K562 (cell line): ENCODE measurements at regions not wholly inside any gene's neighbourhood (a gene's known extent, or its start where the extent isn't known, plus 50 kb on each side); places are given as distances from the start of the nearest gene placed in this dataset.

Source experiments
- ATAC-seq: fragments of 200-7000 bp; cut with Tn5 transposase; 3 replicates; pipeline ENCODE4 v1.9.1; 2020; ENCODE audit warnings: moderate library complexity
- BruUV-seq: library from RNA; stranded (reverse); fragments of 400-500 nt; replicated peaks from 2 replicates; lab custom pipeline; 2021; lab: Mats Ljungman, UMichigan
- CTCF ChIA-PET: fragments of 300-600 bp; formaldehyde crosslinking; extraction: SDS; loops from one replicate; lab custom pipeline; 2021; ENCODE audit warnings: low intra/inter-chr PET ratio; lab: Yijun Ruan, JAX
- POLR2A ChIA-PET: fragments of 300-600, 350-650 bp; sonication (Branson Sonifier 250); formaldehyde crosslinking; extraction: SDS; loops from one replicate; lab custom pipeline; 2021; ENCODE audit warnings: antibody characterized with exemption, inconsistent platforms; lab: Yijun Ruan, JAX
- DNase-seq, 4 experiments: peaks; one replicate each; pipeline versions ENCODE4 v3.0.0 to v3.0.0-alpha.2; 2011 to 2018; ENCODE audit warnings: low spot score in 3 of 4, mixed read lengths in 3 of 4; ENCODE audit errors: extremely low read depth in 1 of 4
- FAIRE-seq: peaks from 2 replicates; lab custom pipeline; 2011; peaks lifted over from hg19 to GRCh38; lab: Jason Lieb, UNC
- H2AFZ ChIP-seq: 2 replicates; pipeline ENCODE4 v1.6.0; 2011; ENCODE audit warnings: low read depth, low read length, control low read depth, inconsistent platforms
- H3K27ac ChIP-seq: fragments of 200-600 bp; 3 replicates; pipeline ENCODE4 v1.8.0; 2011; ENCODE audit warnings: low read depth, mild to moderate bottlenecking, control low read depth, inconsistent platforms, low read length, moderate library complexity, mixed read lengths; ENCODE audit errors: extremely low read depth
- H3K27me3 ChIP-seq, 2 experiments: fragments of 300-600 bp in 1 of 2; 2 replicates in 1 of 2; 3 replicates in 1 of 2; pipeline versions ENCODE4 v1.6.0 to v1.8.0; 2011; ENCODE audit warnings: inconsistent platforms in 2 of 2, low read length in 2 of 2, mild to moderate bottlenecking in 1 of 2, mixed read lengths in 1 of 2, moderate library complexity in 1 of 2; ENCODE audit not compliant: control insufficient read depth in 2 of 2, insufficient read depth in 2 of 2
- H3K36me3 ChIP-seq: fragments of 300-600 bp; 3 replicates; pipeline ENCODE4 v1.8.0; 2011; ENCODE audit warnings: mild to moderate bottlenecking, low read length, inconsistent platforms; ENCODE audit not compliant: control insufficient read depth, insufficient read depth
- H3K4me1 ChIP-seq, 2 experiments: fragments of 200-600 bp in 1 of 2; replicated peaks in 1 of 2; 2 replicates in 1 of 2; 3 replicates in 1 of 2; pipeline versions ENCODE4 v1.5.1 to v1.8.0; 2011; ENCODE audit warnings: inconsistent platforms in 2 of 2, low read length in 2 of 2, mild to moderate bottlenecking in 1 of 2, mixed read lengths in 1 of 2, moderate library complexity in 1 of 2; ENCODE audit not compliant: control insufficient read depth in 2 of 2, insufficient read depth in 2 of 2
- H3K4me2 ChIP-seq: 2 replicates; pipeline ENCODE4 v1.6.1; 2011; ENCODE audit warnings: low read length, control low read depth, inconsistent platforms, mixed read lengths; ENCODE audit not compliant: insufficient read depth
- H3K4me3 ChIP-seq: fragments of 200-600 bp; sonication (generic), shearing (Covaris generic); 2 replicates; pipeline ENCODE4 v1.5.1; 2016; ENCODE audit warnings: control low read depth, inconsistent platforms
- H3K79me2 ChIP-seq: fragments of 200-600 bp; 3 replicates; pipeline ENCODE4 v1.8.0; 2011; ENCODE audit warnings: low read length, inconsistent platforms; ENCODE audit not compliant: control insufficient read depth, insufficient read depth
- H3K9ac ChIP-seq, 2 experiments: 2 replicates each; pipeline versions ENCODE4 v1.6.0 to v1.6.1; 2011; ENCODE audit warnings: low read depth in 2 of 2, low read length in 2 of 2, control low read depth in 1 of 2, inconsistent platforms in 1 of 2, mild to moderate bottlenecking in 1 of 2, mixed read lengths in 1 of 2; ENCODE audit not compliant: insufficient read depth in 1 of 2
- H3K9me1 ChIP-seq: one replicate; pipeline ENCODE4 v1.6.0; 2011; ENCODE audit warnings: inconsistent platforms, mild to moderate bottlenecking, low read length, moderate library complexity; ENCODE audit not compliant: control insufficient read depth, insufficient read depth
- H3K9me3 ChIP-seq: replicated peaks from 2 replicates; pipeline ENCODE4 v1.5.1; 2011; ENCODE audit warnings: low read depth, low read length, inconsistent platforms; ENCODE audit not compliant: control insufficient read depth, insufficient read depth
- H4K20me1 ChIP-seq: replicated peaks from 2 replicates; pipeline ENCODE4 v1.6.1; 2011; ENCODE audit warnings: low read length, inconsistent platforms, mixed read lengths; ENCODE audit not compliant: control insufficient read depth, insufficient read depth
- ARID2 ChIP-seq: fragments of 450-650 bp; IDR thresholded peaks from 2 replicates; pipeline ENCODE4 v1.6.1; 2017; ENCODE audit warnings: antibody characterized with exemption, mild to moderate bottlenecking
- CBFA2T2 ChIP-seq: fragments of 450-650 bp; conservative IDR thresholded peaks from 2 replicates; pipeline ENCODE4 v1.6.1; 2017; ENCODE audit warnings: mild to moderate bottlenecking
- CBFB ChIP-seq: sonication (generic); formaldehyde crosslinking; IDR thresholded peaks from 2 replicates; pipeline ENCODE4 v1.4.0; 2020; ENCODE audit warnings: mild to moderate bottlenecking, missing genetic modification reagents
- CBX2 ChIP-seq: fragments of 200-600 bp; sonication (generic); IDR thresholded peaks from one replicate; pipeline ENCODE4 v1.6.1; 2012; ENCODE audit warnings: mild to moderate bottlenecking, low read length, inconsistent platforms; ENCODE audit not compliant: insufficient read depth, poor library complexity, severe bottlenecking
- DACH1 ChIP-seq: fragments of 450-650 bp; IDR thresholded peaks from 2 replicates; pipeline ENCODE4 v1.6.1; 2018; ENCODE audit not compliant: partially characterized antibody
- DIDO1 ChIP-seq: fragments of 450-650 bp; IDR thresholded peaks from 2 replicates; pipeline ENCODE4 v1.6.1; 2016; ENCODE audit warnings: low read depth, missing biosample characterization, missing genetic modification characterization
- EHMT2 ChIP-seq: fragments of 450-650 bp; IDR thresholded peaks from 2 replicates; pipeline ENCODE4 v1.6.1; 2018; ENCODE audit warnings: antibody characterized with exemption
- HNRNPK ChIP-seq: fragments of 200-400 bp; formaldehyde crosslinking; IDR thresholded peaks from one replicate; pipeline ENCODE4 v1.6.1; 2018; ENCODE audit warnings: mild to moderate bottlenecking, low read depth, low read length; ENCODE audit not compliant: poor library complexity, severe bottlenecking
- MIER1 ChIP-seq: fragments of 450-650 bp; IDR thresholded peaks from 2 replicates; pipeline ENCODE4 v1.6.1; 2016; ENCODE audit warnings: antibody characterized with exemption, mild to moderate bottlenecking, low read depth
- TAF7 ChIP-seq: fragments of 450-650 bp; IDR thresholded peaks from 2 replicates; pipeline ENCODE4 v1.6.1; 2016; ENCODE audit warnings: missing genetic modification characterization, missing compliant biosample characterization
- WGBS: fragments of 100-300 bp; shearing (Covaris generic); methylation state at CpG from one replicate; pipeline ENCODE4 v1.1.6; 2016; ENCODE audit warnings: low coverage, mixed read lengths; ENCODE audit not compliant: insufficient coverage; ENCODE audit errors: missing lambda C conversion rate; 5-methylcytosine and 5-hydroxymethylcytosine counted together
- in situ Hi-C: fragments of 300-500 bp; cut with MboI; formaldehyde crosslinking; loops from 4 replicates; pipeline ENCODE4 v1.15.0; 2018; ENCODE audit warnings: inconsistent platforms, mixed read lengths
- intact Hi-C: fragments of 100-400 bp; cut with micrococcal nuclease; formaldehyde crosslinking; loops from 2 replicates; pipeline ENCODE4 v1.14.2; 2022
- TF ChIP-seq, protein P1 (sequence below): sonication (generic); formaldehyde crosslinking; IDR thresholded peaks from 2 replicates; pipeline ENCODE4 v1.8.1; 2023; ENCODE audit warnings: mild to moderate bottlenecking, missing genetic modification reagents

DNA sequence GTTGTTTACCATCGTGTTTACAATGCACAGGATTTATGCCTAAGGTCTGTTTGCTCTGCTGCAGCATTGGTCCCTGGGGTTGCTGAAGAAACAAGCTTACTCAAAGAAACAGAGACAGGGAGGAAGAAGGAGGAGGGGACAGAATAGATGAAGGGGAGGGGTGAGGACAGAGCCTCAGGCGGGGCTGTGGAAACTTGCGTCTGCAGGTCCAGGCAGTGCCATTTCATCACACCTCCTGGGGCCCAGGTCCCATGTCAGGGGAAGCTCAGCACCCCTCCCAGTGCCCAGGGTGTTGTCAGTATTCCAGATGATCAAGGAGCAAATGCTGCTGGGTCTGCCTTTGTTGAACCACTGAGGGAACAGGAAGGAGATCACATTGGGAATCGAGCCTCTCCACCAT lies 1406.8 kb downstream of the TBC1D22A start:
- Histone ChIP-seq H4K20me1 (no peaks in the 10 kb centered on the region), H3K79me2 (no peaks in the 10 kb centered on the region), H2AFZ (no peak overlapping the region), H3K9me1 (no peaks in the 10 kb centered on the region), H3K4me1 (no peaks in the 10 kb centered on the region), H3K27ac (no peak overlapping the region), H3K4me3 (no peak overlapping the region), H3K36me3 (no peaks in the 10 kb centered on the region), H3K27me3 (no peaks in the 10 kb centered on the region), H3K9ac (no peak overlapping the region), H3K9me3 (no peaks in the 10 kb centered on the region), H3K4me2 (no peak overlapping the region)
- no peak for TF ChIP-seq CBX2
- TF ChIP-seq ARID2 = no peak
- no peak for TF ChIP-seq DIDO1
- TF ChIP-seq, protein P1, sequence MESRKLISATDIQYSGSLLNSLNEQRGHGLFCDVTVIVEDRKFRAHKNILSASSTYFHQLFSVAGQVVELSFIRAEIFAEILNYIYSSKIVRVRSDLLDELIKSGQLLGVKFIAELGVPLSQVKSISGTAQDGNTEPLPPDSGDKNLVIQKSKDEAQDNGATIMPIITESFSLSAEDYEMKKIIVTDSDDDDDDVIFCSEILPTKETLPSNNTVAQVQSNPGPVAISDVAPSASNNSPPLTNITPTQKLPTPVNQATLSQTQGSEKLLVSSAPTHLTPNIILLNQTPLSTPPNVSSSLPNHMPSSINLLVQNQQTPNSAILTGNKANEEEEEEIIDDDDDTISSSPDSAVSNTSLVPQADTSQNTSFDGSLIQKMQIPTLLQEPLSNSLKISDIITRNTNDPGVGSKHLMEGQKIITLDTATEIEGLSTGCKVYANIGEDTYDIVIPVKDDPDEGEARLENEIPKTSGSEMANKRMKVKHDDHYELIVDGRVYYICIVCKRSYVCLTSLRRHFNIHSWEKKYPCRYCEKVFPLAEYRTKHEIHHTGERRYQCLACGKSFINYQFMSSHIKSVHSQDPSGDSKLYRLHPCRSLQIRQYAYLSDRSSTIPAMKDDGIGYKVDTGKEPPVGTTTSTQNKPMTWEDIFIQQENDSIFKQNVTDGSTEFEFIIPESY (CRISPR knock-in tag) = no peak
- TF ChIP-seq CBFA2T2 = no peak
- ChIA-PET POLR2A (no interaction called here), CTCF (no interaction called here)
- in situ Hi-C loops = no loop called here
- FAIRE-seq (no peak), ATAC-seq (no peak), DNase-seq (no peak)
- WGBS = 0% methylated on average over 2 of the region's 4 CpGs
- BruUV-seq = no TSS peak
- intact Hi-C loops = no loop called here

GRCh38 chr22:48167238-48167637 lies 1404.8 kb downstream of the TBC1D22A start:
- BruUV-seq = no TSS peak
- 0% methylated on average over 6 of the region's 6 CpGs for WGBS
- TF ChIP-seq DACH1 = no peak
- no peak for TF ChIP-seq HNRNPK
- no peak for TF ChIP-seq TAF7 (tag)
- no peak for TF ChIP-seq CBFB (CRISPR knock-in tag)
- TF ChIP-seq MIER1 = peak; percentile 63; the same call in 1 of the 2 replicates
- TF ChIP-seq EHMT2 = peak; percentile 77

More at GRCh38 chr22:48167238-48167637, 1404.8 kb downstream of the TBC1D22A start:
- ATAC-seq = no peak
- H4K20me1 ChIP-seq = no peaks in the 10 kb centered on the region
- POLR2A ChIA-PET = interaction anchor here (0.8 kb wide), 1 partner anchor 1042 kb away, joined by 3 read pairs; no protein-coding TSS in a partner anchor
- CTCF ChIA-PET = no interaction called here
- no peaks in the 10 kb centered on the region for H3K9me1 ChIP-seq
- no peaks in the 10 kb centered on the region for H3K9me3 ChIP-seq
- no peak overlapping the region for H3K9ac ChIP-seq
- intact Hi-C loops = no loop called here
- H3K36me3 ChIP-seq = no peaks in the 10 kb centered on the region
- in situ Hi-C loops = no loop called here
- H3K4me2 ChIP-seq = no peak overlapping the region
- no peaks in the 10 kb centered on the region for H3K79me2 ChIP-seq
- DNase-seq = peak; percentile 8 to 17 (median 13)
- no peaks in the 10 kb centered on the region for H3K4me1 ChIP-seq
- no peak overlapping the region for H3K4me3 ChIP-seq
- no peak overlapping the region for H2AFZ ChIP-seq
- no peak overlapping the region for H3K27ac ChIP-seq
- no peak for FAIRE-seq
- no peaks in the 10 kb centered on the region for H3K27me3 ChIP-seq
